GM21619 (cell line): ENCODE measurements at regions not wholly inside any gene's neighbourhood (a gene's known extent, or its start where the extent isn't known, plus 50 kb on each side); places are given as distances from the start of the nearest gene placed in this dataset.
A peak's percentile ranks its signal among the peaks of the same experiment; 100 is the strongest.

ENCODE experiments used
- ATAC-seq: cut with Tn5 transposase; IDR thresholded peaks from one replicate; pipeline ENCODE4 v1.9.1; 2021; ENCODE audit not compliant: unreplicated experiment

DNA sequence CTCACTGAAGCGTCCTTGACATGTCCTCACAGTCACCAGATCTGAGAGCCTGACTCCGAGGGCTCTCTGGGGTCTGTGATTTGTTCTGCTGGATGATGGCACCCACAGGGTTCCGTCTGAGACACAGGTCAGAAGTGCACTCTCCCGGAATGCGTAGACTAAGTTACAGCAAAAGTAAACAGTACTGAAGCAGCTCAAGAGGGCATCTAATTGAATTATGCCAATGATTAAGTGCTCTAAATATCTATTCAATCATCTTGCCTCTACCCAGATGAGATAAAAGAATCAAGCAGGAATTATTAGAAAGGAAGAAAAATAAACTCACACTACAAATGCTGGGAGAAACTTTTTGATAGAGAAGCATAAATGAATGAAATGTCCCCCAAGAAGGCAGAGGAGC is 544.1 kb downstream of the SOX11 start:
- ATAC-seq = no peak

DNA sequence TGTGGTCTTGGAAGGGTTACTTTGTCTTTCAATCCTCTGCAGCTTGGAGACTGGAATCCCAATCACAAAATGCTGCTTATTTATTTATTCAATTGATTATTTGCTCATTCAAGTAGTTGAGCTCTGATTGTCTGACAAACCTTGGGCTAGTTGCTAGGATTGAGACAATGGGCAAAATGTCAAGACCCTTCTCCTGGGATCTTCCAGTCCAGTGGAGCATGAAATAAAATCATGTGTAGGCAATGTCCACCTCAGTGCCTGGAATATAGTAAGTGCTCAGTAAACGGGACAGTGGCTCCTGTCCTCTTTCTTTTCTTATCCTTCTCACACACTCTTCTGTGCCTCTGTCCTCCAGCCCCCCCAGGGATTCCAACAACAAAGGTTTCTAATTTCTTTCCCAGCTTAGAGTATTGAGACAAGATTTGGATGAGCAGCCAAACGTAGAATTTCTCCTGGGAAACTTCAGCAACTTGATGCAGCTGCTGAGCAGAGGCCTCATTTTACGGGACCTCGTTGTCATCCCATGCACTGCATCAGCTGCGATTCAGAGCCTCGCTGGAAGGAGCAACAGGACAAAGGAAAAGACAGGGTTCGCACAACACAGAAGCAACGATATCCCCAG is 545.0 kb downstream of the SOX11 start:
- ATAC-seq = no peak

DNA sequence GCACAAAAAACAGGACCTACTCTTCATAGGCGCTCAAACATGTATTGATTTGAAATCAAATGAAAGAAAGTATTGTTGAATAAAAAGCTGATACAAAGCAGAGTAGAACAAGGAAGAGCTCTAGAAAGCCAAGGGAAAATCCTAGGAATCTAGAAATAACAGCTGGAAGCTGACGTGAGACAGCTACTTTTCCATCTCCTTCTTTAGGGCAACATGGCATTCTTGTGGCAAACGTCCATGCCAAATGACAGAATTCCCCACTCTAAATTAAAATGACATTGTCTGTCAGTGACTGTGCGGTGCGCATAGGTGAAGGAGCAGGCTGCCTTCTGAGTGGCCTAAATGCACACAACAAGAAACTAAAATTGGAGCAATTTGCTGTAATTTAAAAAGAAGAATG is 557.4 kb downstream of the SOX11 start:
- no peak for ATAC-seq

DNA sequence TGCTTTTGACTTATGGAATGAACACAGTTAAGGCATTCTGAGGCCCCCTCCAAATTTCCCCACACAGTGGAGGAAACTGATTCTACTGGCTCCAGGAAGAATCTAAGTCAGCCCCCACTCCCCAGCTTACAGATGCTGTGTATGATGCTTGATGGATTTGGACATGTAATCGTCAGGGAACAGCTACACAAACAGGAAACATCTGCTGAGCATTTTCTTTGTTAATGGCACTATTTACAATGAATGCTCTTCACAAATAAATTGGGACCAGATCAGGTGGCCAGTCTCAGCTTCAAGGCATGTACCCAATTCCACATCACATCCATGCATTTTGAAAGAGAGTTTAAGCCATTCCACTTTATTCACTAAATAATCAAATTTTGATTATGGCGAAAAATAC is 562.3 kb downstream of the SOX11 start:
- no peak for ATAC-seq

DNA sequence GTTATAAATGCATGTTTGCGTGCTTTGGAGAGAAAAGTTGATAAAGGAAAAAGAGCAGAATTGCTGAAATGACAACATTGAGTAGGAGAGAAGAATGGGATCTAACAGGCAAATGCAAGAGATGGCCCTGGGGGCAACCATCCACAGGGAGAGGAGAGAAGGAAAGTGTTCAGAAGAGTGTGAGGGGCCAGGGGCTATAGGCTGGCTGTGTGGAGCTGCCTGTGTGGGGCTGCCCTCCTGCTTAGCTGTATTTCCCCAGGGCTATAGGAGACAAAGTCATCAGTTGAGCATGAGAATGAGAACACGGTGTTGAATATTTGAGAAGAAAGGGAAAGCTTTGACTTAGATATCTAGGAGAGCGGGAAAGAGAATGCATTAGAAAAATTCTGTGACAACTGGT is 572.0 kb downstream of the SOX11 start:
- ATAC-seq = no peak

DNA sequence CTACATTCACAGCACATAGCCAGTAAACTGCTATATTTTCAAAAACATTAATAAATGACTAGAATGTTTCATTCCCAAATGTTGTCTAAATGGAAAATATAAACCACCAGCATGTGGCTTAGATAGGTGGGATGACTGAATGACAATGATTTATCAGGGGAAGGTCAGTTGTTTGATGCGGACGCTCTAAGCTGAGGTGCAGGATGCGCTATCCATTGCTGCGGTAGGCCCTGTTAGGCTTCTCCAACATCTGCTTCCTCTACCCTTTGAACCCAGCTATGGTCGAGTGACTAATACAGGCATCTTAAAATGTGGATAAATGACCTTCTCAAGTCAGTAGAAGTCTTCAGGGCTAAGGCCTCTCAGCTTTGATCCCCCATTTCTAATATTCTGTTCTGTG is 584.2 kb downstream of the CMPK2 start:
- ATAC-seq = no peak

DNA sequence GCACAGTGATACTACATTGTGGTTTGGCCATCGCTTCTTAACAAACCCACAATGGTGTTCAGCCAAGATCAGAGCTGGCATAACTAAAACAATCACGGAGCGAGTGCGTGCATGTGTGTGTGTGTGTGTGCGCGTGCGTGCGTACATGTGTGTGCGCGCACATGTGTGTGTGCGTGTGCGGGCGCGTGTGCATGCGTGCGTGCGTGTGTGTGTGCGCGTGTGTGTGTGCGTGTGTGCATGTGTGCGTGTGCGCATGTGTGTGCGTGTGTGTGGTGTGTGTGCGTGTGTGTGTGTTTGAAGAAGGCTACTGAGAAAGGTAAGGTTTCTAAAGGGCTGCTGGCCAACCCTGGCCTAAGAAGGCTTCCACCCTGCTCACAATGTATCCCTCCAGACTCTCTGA is 582.4 kb downstream of the CMPK2 start:
- no peak for ATAC-seq

DNA sequence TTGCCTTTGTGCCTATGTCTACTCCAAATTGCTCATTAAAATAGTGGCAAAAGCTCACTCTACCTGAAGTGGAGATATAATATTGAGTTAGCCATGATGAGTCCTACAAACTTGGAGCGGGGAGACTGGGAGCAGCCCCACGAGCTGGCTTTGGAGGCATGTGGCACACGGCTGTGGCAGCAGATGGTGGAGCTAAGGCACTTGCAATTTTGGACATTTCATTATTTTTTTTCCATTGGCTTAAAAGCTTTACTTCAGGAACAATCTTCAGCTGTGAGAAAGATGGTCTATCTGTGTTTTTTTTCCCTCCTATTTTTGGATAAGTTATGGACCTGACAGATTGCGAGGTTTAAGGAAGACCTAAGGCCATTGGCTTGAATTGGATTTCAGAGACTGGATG is 578.3 kb downstream of the CMPK2 start:
- no peak for ATAC-seq

DNA sequence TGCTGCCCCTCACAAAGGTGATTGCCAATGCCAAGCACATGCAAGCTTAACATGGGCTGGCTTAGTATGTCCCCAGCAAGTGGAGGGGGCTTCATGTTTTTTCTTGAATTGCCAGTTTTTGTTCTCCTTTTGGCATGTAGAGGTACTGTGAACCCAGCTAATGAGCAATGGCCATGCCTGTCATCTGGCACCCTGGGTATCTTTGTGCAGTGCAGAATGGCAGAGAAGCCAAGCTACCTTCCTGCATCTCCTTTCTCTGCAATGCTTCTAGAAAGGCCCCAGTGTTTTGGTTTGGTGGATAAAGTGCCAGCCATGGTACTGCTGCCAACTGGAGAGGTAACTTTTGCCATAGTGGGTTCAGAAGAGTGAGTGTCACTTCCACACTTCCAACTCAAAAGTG is 576.9 kb downstream of the CMPK2 start:
- no peak for ATAC-seq

DNA sequence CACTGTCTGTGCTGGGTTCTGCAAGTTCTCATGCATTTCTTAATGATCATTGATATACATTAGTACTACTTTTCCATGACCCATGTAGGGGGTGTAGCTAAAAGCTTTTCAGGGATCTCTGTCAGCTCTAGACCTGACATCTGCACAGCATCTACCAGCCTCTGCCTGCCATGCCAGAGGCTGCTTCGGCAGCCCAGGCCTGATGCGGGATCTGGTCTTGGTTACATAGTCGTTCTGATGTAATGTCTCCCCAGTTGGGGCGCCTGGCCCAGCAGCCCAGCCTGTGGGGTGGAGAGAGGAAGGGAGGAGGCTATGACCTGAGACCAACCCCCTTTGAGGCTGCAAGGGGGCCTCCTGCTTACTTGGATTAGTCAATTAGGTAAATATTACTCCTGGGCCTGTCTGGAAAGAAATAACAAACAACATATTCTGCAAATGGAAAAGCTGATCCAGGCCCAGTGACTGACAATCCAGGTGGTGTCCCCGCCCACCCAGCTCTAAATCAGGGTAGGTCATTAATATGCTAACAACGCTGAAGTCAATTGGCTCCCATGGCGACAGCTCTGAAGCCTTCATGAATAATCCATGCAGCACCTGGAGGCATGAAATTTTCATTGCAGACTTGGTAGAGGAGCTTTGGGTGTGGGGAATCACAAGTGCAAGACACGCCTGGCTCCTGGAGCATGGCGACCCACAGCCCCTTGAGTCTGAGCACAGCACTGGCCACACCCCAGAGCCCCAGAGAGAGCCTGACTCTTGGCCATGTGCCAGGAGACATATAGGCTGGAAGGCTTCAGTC is 575.3 kb downstream of the CMPK2 start:
- ATAC-seq = no peak

DNA sequence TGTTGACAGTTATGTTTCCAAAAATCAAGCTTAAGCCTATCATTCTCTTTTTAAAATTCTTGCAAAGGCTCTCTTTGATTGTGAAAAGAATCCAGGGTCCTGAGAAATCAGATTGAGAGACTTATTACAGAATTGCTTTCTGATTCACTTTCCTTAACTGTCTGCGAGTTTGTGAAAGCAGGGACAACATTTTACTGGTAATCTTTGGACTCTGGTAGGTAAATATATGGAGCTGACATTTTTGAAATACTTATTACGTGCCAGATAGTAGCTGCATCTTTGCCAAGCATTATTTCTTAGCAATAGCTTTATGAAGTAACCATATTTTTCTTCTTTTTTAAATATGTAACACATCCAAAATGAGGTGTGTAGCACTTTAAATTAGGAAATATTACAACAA is 570.9 kb downstream of the CMPK2 start:
- no peak for ATAC-seq

DNA sequence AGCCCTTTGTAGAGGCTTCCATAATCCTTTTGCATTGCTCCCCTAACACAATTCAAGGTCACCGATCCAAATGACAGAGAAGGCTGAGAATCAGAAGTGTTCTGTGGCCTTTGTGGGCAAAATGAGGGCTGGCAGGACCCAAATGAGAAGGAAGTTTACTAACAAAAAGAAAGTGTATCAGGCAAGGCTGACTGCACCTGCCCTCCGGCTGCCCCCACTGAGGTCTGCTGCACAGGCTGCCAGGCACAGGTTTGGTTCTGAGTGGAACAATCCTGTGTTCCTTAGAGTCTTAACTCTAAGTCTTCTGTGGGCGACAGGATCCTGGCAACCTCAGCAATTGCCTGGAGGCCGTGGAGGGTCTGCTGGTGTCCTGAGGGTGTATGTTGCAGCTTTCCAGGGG is 568.5 kb downstream of the CMPK2 start:
- ATAC-seq = no peak

DNA sequence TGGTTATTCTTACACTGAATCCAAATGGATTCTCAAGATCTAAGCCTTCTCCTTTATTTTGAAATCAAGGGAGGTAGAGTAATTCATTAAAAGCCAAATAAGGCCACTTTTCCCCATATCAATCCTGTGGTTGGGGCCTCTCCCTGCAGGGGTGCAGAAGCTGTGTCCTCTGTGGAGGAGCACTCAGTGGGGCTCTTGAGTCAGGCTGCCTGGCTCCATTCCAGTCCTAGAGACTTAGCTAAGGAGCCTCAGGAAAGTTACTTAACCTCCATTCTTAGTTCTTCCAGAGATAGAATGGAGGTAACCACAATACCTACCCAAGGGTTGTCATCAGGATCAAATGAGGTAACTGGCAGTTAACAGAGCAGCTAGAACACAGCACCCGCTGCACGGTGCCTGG is 564.3 kb downstream of the CMPK2 start:
- no peak for ATAC-seq

DNA sequence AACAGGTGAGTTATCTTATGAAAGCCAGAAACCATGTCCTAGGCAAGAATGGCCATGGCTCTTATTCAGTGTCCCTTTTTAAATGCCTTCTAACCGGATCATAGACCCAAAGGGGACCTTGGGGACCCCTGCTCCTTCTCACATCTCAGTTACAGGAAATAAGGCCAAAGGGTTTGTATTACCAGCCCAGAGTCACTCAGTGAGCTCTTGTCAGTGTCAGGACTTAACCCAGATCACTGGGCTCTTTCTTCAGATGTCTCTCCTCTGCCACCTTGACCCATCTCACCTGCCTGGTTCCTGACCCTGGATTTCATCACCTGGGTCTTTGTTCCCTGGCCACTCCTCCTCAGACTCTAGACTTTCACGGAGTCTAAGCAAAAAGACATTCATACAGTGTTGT is 556.7 kb downstream of the CMPK2 start:
- ATAC-seq = no peak

DNA sequence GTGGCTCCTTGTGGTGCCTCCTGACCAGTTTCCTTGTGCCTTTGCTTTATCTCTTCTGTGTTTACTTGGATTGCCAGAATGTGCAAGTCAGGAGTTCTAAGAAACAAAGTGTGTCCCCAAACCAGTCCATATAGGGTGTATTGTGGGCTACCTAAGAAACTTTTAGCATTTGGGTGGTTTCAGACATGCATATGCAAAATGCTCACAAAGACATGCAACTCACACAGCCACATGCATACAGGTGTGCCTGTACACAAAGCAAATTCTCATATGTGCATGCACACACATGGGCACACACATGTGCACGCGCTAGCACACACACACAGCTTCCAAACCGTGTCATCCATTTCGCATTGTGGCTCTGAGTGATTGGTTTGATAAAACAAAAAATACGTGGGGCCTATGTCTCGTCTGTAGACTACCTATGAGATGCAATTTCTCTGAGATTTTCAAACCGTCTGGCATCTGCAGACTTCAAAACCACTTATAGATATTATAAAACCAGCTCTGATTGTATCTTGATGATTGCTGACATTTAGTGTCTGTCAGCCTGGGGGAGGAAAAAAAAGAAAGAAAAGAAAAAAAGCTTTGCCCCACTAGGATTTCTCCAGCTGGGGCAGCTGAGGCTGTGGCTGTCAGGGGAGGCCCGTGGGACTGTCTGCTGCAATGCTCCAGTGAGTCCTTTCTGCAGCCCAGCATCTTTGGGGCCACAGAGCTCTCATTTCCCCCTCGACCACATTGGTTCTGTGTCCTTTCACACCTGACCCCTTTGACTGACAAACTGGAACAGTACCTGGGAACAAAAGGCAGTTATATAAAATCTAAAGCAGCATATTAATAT is 556.1 kb downstream of the CMPK2 start:
- ATAC-seq = peak; percentile 78

DNA sequence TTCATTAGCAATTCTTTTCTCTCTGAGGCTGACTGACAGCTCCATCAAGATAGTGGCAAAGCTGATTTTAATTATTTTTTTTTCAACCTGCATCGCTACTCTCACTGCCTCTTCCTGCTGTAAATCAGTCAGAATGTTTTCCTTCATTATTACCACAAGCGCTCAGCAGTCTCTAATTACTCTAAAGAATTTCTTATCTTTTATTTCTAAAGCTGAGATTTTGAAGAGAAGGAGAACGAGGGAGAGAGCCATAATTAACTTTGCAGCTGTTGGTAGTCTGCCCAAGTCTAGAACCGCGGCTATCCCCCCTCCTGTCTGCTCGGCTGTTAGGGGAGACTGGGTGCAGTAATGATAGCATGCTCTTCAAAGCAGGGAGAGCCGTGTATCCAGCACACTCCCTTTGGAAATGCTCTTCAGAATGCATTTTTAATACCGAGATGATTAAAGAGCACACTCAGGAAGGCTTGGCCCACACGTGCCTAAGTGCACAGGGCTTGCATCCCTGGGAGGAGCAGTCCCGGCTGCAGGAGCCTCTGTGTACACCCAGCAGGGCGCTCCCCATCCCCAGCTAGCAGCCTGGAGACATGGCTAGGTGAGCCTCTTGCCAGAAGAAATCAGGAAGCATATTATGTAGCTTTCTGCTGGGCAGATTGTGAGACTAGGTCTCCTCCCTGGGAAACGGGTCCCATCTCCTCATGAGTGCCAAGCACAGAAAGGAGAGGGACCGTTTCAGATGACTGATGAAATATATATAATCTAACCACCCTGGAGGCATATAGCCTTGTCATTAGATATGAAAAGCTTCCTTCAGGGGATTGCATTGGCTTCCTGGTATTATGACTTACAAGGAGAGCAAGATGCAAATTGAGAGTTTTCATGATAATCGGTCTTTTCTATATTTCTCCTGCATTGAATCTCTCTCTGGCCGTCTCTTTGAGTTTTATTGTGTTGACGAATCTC is 555.2 kb downstream of the CMPK2 start:
- ATAC-seq = peak; percentile 18

DNA sequence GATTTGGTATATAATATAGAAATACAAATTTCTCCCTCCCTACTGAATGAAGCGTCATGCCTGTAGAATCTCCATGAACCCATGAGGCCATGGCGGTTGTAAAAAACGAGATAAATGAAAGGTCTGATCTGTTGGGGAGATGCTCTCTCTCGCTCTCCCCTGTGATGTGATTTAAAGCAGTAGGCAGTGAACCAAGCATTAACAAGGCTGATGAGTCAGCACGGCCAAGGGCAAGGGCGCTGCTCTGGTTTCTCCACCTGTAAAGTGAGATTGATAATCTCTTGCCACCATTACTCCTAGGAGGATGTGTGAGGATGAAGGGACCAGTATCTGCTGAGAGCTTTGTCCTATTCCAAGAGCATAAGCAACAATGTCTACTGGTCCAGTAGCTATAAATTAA is 553.3 kb downstream of the CMPK2 start:
- no peak for ATAC-seq

DNA sequence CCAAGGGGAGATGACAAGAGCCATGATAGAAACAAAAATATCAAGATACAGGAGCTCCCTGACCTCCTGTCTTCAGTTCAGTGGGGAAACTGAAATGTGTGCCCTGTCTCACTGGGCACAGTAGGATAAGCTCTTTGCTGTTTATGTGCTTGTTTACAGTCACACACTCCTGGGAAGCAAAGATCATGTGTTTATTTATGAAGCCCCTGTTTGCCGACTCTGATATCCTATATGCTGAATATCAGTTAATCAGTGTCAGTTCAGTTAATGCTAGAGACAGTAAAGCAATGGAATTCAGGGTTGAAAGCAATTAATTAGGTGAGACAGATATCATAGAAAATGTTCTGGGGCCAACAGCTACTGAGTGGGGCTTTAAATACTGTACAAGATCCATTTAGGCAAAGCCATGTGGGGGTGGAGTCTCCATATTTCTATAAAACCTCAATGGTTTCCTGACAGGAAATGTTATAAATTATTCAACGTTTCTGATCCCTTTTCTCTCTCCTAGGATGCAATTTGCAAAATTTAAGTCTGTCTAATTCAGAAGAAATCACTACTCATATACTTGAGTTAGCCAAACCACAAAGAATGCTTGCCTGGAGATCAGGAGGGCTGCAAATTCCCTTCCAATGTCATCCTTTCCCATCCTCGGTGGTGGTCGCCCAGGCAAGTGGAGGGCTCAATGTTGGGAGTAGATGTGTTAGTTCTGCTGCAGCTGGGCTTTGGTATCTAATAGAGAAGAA is 551.3 kb downstream of the CMPK2 start:
- ATAC-seq = no peak

DNA sequence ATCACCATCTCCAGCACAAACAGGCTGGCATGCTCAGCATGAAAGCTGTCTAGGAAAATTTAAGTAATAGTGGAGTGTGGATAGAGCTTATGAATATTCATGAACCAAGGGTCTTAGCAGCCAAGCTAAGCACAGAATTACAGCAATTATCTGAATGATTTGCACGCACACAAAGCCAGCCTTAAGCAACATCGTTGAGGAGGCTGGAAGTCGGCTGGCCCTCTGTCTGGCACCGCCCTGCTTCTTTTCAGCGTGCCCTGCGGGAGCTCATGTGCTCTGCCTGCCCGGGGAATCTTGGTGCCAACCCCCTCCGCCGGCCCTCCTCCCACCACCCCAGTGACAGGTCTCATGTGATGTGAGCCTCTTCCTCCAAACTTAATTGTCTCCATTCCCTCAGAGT is 540.1 kb downstream of the CMPK2 start:
- ATAC-seq = no peak

DNA sequence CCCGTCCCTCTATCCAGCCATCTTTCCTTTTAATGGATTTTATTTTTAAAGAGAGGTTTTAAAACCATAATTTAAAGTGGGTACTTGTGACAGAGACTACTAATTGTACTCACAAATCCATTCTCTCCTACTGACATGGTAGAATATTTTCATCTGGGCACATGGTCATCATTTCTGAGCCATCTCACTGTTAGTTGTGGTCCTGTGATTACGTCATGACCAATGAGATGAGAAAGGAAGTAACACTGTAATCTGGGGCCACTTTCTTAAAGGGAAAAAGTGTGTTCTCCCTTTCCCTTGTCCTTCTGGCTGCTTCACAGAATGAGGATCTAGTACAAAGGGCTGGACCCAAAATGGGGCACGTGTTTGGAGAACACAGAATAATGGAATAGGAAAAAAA is 538.7 kb downstream of the CMPK2 start:
- ATAC-seq = no peak
